Brain microvascular endothelial cell (primary cell): ENCODE measurements at regions not wholly inside any gene's neighbourhood (a gene's known extent, or its start where the extent isn't known, plus 50 kb on each side); places are given as distances from the start of the nearest gene placed in this dataset.
A peak's percentile ranks its signal among the peaks of the same experiment; 100 is the strongest.

ENCODE experiments used
- DNase-seq: peaks from one replicate; pipeline ENCODE4 v3.0.0-alpha.2; 2020
- H3K27ac ChIP-seq: fragments of 250-450 bp; sonication (Bioruptor Pico); 2 replicates; pipeline ENCODE4 v1.5.1; 2020; ENCODE audit warnings: mild to moderate bottlenecking, moderate library complexity
- H3K27me3 ChIP-seq: fragments of 250-450 bp; sonication (Bioruptor Pico); replicated peaks from 2 replicates; pipeline ENCODE4 v1.5.1; 2020; ENCODE audit warnings: mild to moderate bottlenecking
- H3K36me3 ChIP-seq: fragments of 250-450 bp; sonication (Bioruptor Pico); replicated peaks from 2 replicates; pipeline ENCODE4 v1.5.1; 2020; ENCODE audit warnings: mild to moderate bottlenecking
- H3K4me3 ChIP-seq: 2 replicates; pipeline ENCODE4 v1.5.1; 2011; ENCODE audit warnings: low read depth, mild to moderate bottlenecking, control low read depth, low read length, moderate library complexity
- CTCF ChIP-seq: IDR thresholded peaks from 2 replicates; pipeline ENCODE4 v1.5.1; 2011; ENCODE audit warnings: low read depth, mild to moderate bottlenecking, moderate library complexity, low read length, control low read depth, inconsistent platforms; ENCODE audit errors: missing control alignments
- in situ Hi-C: cut with HindIII; loops from 2 replicates; pipeline ENCODE4 v1.10.0; 2017; ENCODE audit warnings: low sequenced_read_pairs, low pct_ligation_motif_present

- H3K27ac ChIP-seq, result peak overlapping the region; percentile 100
- DNase-seq, result no peak
- in situ Hi-C loops, result no loop called here
- TF ChIP-seq CTCF, result no peak
- H3K4me3 ChIP-seq, result no peak overlapping the region
- no peaks in the 10 kb centered on the region for H3K36me3 ChIP-seq
- H3K27me3 ChIP-seq, result no peaks in the 10 kb centered on the region
These were observed 668.8 kb upstream of the RGMB start for GRCh38 chr5:98104454-98105188.

- Histone ChIP-seq H3K27me3 (no peaks in the 10 kb centered on the region), H3K4me3 (no peak overlapping the region), H3K27ac (peak overlapping the region; percentile 100), H3K36me3 (no peaks in the 10 kb centered on the region)
- TF ChIP-seq CTCF, result no peak
- in situ Hi-C loops, result no loop called here
- DNase-seq, result no peak
These were observed 667.8 kb upstream of the RGMB start for GRCh38 chr5:98105681-98106080.

GRCh38 chr5:98106116-98107031, 667.1 kb upstream of the RGMB start:
- no peak for TF ChIP-seq CTCF
- no peaks in the 10 kb centered on the region for H3K27me3 ChIP-seq
- H3K27ac ChIP-seq, result peak overlapping the region; percentile 100
- H3K4me3 ChIP-seq, result no peak overlapping the region
- H3K36me3 ChIP-seq, result no peaks in the 10 kb centered on the region
- in situ Hi-C loops, result no loop called here
- peak; percentile 70 for DNase-seq

GRCh38 chr5:98108497-98108896, 665.0 kb upstream of the RGMB start:
- no peak overlapping the region for H3K4me3 ChIP-seq
- H3K27ac ChIP-seq, result peak overlapping the region; percentile 100
- no peaks in the 10 kb centered on the region for H3K36me3 ChIP-seq

GRCh38 chr5:98109561-98110006, 663.9 kb upstream of the RGMB start:
- peak overlapping the region; percentile 100 for H3K27ac ChIP-seq

More at GRCh38 chr5:98108497-98108896, 665.0 kb upstream of the RGMB start:
- TF ChIP-seq CTCF, result no peak
- DNase-seq, result peak; percentile 91
- H3K27me3 ChIP-seq, result no peaks in the 10 kb centered on the region
- in situ Hi-C loops, result no loop called here

More at GRCh38 chr5:98109561-98110006, 663.9 kb upstream of the RGMB start:
- peak; percentile 93 for DNase-seq
- TF ChIP-seq CTCF, result no peak
- H3K36me3 ChIP-seq, result no peaks in the 10 kb centered on the region
- H3K27me3 ChIP-seq, result no peaks in the 10 kb centered on the region
- in situ Hi-C loops, result no loop called here
- H3K4me3 ChIP-seq, result peak overlapping the region; percentile 25
